ENCODE measurements at regions not wholly inside any gene's neighbourhood (a gene's known extent, or its start where the extent isn't known, plus 50 kb on each side); places are given as distances from the start of the nearest gene placed in this dataset.

DNA sequence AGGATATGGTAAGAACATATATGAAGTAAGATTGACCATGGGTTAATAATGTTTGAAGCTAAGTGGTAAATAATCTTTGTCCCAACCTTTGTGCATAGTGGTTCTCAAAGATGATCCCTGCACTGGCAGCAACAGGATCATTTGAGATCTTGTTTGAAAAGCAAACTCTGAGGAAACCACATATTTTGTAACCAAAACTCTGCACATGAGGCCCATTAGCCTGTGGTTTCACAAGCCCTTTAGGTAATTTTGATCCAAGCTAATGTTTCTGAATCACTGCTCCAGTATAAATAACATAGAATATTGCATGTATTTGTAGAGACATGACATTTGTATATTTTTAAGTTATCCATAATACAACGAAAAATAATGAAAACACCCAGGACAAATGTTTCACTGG, 147.9 kb upstream of the RGS18 start:
- intact Hi-C loops (cut with micrococcal nuclease): no loop called here
- TF ChIP-seq, protein P1, sequence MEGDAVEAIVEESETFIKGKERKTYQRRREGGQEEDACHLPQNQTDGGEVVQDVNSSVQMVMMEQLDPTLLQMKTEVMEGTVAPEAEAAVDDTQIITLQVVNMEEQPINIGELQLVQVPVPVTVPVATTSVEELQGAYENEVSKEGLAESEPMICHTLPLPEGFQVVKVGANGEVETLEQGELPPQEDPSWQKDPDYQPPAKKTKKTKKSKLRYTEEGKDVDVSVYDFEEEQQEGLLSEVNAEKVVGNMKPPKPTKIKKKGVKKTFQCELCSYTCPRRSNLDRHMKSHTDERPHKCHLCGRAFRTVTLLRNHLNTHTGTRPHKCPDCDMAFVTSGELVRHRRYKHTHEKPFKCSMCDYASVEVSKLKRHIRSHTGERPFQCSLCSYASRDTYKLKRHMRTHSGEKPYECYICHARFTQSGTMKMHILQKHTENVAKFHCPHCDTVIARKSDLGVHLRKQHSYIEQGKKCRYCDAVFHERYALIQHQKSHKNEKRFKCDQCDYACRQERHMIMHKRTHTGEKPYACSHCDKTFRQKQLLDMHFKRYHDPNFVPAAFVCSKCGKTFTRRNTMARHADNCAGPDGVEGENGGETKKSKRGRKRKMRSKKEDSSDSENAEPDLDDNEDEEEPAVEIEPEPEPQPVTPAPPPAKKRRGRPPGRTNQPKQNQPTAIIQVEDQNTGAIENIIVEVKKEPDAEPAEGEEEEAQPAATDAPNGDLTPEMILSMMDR (IDR thresholded peaks at IDR 0.05; ENCODE audit: borderline replicate concordance): no peak
- Histone ChIP-seq H3K27me3 (ENCODE audit: low read depth) (no peaks in the 10 kb centered on the region), H3K36me3 (no peaks in the 10 kb centered on the region), H3K9me3 (replicated peaks) (peaks cover 7% of the 10 kb centered on the region), H3K27ac (replicated peaks) (no peak overlapping the region), H3K4me1 (no peaks in the 10 kb centered on the region), H3K4me3 (no peak overlapping the region)
- DNase-seq: no peak

DNA sequence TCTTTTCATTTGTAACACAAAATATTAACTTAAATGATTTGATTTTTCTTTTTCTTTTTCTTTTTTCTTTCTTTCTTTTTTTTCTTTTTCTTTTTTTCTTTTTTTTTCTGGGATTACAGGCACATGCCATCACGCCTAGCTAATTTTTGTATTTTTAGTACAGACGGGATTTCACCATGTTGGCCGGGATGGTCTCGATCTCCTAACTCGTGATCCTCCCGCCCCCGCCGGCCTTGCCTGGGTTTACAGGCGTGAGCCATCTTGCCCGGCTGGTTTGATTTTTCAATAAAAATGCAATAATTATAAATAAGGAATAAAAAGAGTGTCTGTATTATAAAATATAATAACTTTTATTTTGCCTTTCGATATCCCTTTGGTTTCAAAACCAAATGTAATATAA, 146.7 kb upstream of the RGS18 start:
- H3K4me3 ChIP-seq: no peak overlapping the region

DNA sequence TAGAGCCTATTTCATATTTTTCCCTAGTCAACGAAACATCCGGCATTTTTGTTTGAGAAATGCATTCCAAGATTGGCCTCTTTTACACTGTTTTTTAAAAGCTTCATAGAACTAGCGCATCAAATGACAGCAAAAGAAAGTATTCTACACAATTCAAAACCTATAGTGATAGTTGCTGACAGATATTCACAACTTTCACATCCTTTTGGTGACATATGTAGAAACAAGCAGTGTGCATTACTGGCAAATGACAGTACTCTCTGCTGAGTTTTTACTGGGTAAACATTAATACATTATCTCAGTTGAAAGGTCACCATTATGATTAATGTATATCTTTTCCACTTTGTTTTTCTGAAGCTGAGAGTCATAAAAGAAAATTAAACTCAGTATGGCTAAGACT, 135.4 kb upstream of the RGS18 start:
- no peak for DNase-seq
- no peaks in the 10 kb centered on the region for H3K4me1 ChIP-seq
- intact Hi-C loops (cut with micrococcal nuclease): no loop called here
- no peaks in the 10 kb centered on the region for H3K27me3 ChIP-seq (ENCODE audit: low read depth)
- peaks cover 10% of the 10 kb centered on the region for H3K9me3 ChIP-seq (replicated peaks)
- no peak overlapping the region for H3K4me3 ChIP-seq
- no peak overlapping the region for H3K27ac ChIP-seq (replicated peaks)
- no peaks in the 10 kb centered on the region for H3K36me3 ChIP-seq
- TF ChIP-seq, protein P1 (IDR thresholded peaks at IDR 0.05; ENCODE audit: borderline replicate concordance): no peak

More for the DNA sequence above, 146.7 kb upstream of the RGS18 start:
- TF ChIP-seq, protein P1 (IDR thresholded peaks at IDR 0.05; ENCODE audit: borderline replicate concordance): no peak
- H3K27me3 ChIP-seq (ENCODE audit: low read depth): no peaks in the 10 kb centered on the region
- no peaks in the 10 kb centered on the region for H3K4me1 ChIP-seq
- intact Hi-C loops (cut with micrococcal nuclease): no loop called here
- no peaks in the 10 kb centered on the region for H3K36me3 ChIP-seq
- no peak for DNase-seq
- H3K9me3 ChIP-seq (replicated peaks): peaks cover 7% of the 10 kb centered on the region
- H3K27ac ChIP-seq (replicated peaks): no peak overlapping the region

DNA sequence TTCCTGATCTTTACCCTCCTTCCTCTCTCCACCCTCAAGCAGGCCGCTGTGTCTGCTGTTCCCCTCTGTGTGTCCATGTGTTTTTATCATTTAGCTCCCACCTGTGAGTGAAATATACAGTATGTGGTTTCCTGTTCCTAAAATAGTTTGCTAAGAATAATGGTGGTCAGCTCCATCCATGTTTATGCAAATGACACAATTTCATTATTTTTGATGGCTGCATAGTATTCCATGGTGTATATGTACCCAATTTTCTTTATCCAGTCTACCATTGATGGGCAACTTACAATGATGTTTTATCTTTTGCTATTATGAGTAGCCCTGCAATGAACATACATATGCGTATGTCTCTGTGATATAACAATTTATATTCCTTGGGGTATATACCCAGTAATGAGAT, 133.4 kb upstream of the RGS18 start:
- intact Hi-C loops (cut with micrococcal nuclease): no loop called here
- TF ChIP-seq, protein P1 (IDR thresholded peaks at IDR 0.05; ENCODE audit: borderline replicate concordance): no peak
- H3K4me3 ChIP-seq: no peak overlapping the region

DNA sequence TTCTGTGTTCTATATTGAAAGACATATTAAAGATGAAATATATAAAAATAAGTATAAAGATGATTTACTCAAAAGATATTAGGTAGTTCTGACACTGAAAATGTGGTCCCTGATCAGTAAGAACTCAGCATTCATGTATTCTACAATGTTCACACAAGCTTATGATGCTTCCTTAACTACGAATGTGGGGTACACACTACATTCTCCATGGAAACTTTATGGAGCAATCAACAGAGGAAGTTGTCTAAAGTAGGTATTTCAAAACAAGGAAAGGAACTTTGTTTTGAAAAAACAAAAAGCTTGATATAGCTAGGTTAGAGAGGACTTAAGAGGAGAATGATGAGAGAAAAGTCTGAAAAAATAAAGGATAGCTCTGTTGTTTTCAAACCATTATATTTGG, 119.7 kb upstream of the RGS18 start:
- peaks cover 19% of the 10 kb centered on the region for H3K9me3 ChIP-seq (replicated peaks)
- H3K36me3 ChIP-seq: no peaks in the 10 kb centered on the region
- H3K27ac ChIP-seq (replicated peaks): no peak overlapping the region
- no peaks in the 10 kb centered on the region for H3K27me3 ChIP-seq (ENCODE audit: low read depth)
- intact Hi-C loops (cut with micrococcal nuclease): no loop called here
- DNase-seq: no peak
- TF ChIP-seq, protein P1 (IDR thresholded peaks at IDR 0.05; ENCODE audit: borderline replicate concordance): no peak
- H3K4me1 ChIP-seq: no peaks in the 10 kb centered on the region
- H3K4me3 ChIP-seq: no peak overlapping the region

More for the DNA sequence above, 133.4 kb upstream of the RGS18 start:
- Histone ChIP-seq H3K9me3 (replicated peaks) (peaks cover 5% of the 10 kb centered on the region), H3K36me3 (no peaks in the 10 kb centered on the region), H3K27me3 (ENCODE audit: low read depth) (no peaks in the 10 kb centered on the region), H3K4me1 (no peaks in the 10 kb centered on the region), H3K27ac (replicated peaks) (no peak overlapping the region)
- DNase-seq: no peak

DNA sequence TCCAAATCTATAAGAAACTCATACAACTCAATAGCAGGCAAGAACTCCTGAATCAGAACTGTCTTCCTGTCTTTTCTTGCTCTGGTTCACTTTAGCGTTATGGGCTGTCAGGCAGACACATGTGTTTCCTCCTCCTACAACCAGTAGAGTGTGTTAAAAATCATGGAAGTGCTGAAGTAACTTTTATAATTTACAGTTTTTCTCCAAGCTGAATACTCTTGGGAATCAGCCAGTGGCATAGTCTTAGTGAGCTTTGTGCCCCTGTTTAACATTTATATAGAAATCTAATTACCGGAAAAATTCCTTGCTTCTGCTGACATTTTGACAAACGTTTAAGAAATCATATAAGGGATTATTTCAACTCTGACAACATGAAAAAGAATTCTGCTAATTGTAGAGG, 113.1 kb upstream of the RGS18 start:
- H3K4me1 ChIP-seq: no peaks in the 10 kb centered on the region
- no peaks in the 10 kb centered on the region for H3K9me3 ChIP-seq (replicated peaks)
- no peak overlapping the region for H3K27ac ChIP-seq (replicated peaks)
- intact Hi-C loops (cut with micrococcal nuclease): no loop called here
- H3K4me3 ChIP-seq: no peak overlapping the region
- DNase-seq: no peak
- H3K27me3 ChIP-seq (ENCODE audit: low read depth): no peaks in the 10 kb centered on the region
- no peaks in the 10 kb centered on the region for H3K36me3 ChIP-seq
- TF ChIP-seq, protein P1 (IDR thresholded peaks at IDR 0.05; ENCODE audit: borderline replicate concordance): no peak

Data from left ventricle myocardium inferior (tissue), 1 donor.